ENCODE measurements at regions not wholly inside any gene's neighbourhood (a gene's known extent, or its start where the extent isn't known, plus 50 kb on each side); places are given as distances from the start of the nearest gene placed in this dataset.

DNA sequence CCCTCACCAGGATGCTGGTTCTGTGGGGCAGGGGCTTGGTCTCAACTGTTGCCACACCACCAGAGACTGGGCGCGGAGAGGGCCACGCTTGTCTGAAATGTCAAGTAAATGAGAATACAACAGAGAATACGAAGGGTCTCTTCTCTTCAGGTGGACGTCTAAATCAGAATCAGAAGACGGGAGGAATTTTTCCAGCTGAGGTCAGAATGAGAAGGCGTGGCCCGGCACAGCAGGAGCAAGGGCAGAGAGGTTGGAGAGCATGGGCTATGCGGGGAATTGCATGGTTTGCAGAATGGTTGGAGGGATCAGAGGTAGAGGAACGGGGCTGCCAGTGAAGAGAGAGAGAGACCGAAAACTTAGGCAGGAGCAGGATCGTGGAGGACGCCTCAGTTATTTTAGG is 337.9 kb downstream of the QKI start:
- Histone ChIP-seq H3K9me1 (ENCODE audit: control insufficient read depth, extremely low read depth, insufficient read depth, low read length) (no peaks in the 10 kb centered on the region), H3K9ac (ENCODE audit: control insufficient read depth, extremely low read depth, insufficient read depth, low read length) (no peak overlapping the region), H3K27ac (ENCODE audit: control insufficient read depth, insufficient read depth, low read length) (no peak overlapping the region), H3K9me3 (ENCODE audit: control insufficient read depth, low read depth, low read length) (peaks cover 1% of the 10 kb centered on the region), H2AFZ (ENCODE audit: control insufficient read depth, low read length) (no peak overlapping the region), H3K27me3 (ENCODE audit: control insufficient read depth, extremely low read depth, insufficient read depth, low read length) (no peaks in the 10 kb centered on the region), H3K4me3 (ENCODE audit: control insufficient read depth in 2 of 3, extremely low read depth in 1 of 3, insufficient read depth in 2 of 3, low read depth in 1 of 3, low read length in 3 of 3) (no peak overlapping the region), H3K79me2 (ENCODE audit: control insufficient read depth, insufficient read depth, low read length) (no peaks in the 10 kb centered on the region), H4K20me1 (ENCODE audit: control insufficient read depth, extremely low read depth, insufficient read depth, low read length) (no peaks in the 10 kb centered on the region), H3K36me3 (ENCODE audit: control insufficient read depth in 2 of 2, extremely low read depth in 1 of 2, insufficient read depth in 2 of 2, low read length in 2 of 2) (no peaks in the 10 kb centered on the region), H3K4me1 (ENCODE audit: control insufficient read depth, extremely low read depth, insufficient read depth, low read length) (peaks cover 15% of the 10 kb centered on the region), H3K4me2 (ENCODE audit: control insufficient read depth, extremely low read depth, insufficient read depth, low read depth, low read length) (no peak overlapping the region)
- FAIRE-seq (no peak), DNase-seq (ENCODE audit: low read depth, low spot score) (no peak)
- TF ChIP-seq, protein P1, sequence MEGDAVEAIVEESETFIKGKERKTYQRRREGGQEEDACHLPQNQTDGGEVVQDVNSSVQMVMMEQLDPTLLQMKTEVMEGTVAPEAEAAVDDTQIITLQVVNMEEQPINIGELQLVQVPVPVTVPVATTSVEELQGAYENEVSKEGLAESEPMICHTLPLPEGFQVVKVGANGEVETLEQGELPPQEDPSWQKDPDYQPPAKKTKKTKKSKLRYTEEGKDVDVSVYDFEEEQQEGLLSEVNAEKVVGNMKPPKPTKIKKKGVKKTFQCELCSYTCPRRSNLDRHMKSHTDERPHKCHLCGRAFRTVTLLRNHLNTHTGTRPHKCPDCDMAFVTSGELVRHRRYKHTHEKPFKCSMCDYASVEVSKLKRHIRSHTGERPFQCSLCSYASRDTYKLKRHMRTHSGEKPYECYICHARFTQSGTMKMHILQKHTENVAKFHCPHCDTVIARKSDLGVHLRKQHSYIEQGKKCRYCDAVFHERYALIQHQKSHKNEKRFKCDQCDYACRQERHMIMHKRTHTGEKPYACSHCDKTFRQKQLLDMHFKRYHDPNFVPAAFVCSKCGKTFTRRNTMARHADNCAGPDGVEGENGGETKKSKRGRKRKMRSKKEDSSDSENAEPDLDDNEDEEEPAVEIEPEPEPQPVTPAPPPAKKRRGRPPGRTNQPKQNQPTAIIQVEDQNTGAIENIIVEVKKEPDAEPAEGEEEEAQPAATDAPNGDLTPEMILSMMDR (optimal IDR thresholded peaks at IDR 0.05 in 1 of 3, IDR thresholded peaks at IDR 0.05 in 1 of 3, conservative IDR thresholded peaks at IDR 0.05 in 1 of 3; ENCODE audit: extremely low read depth in 1 of 3, insufficient read depth in 2 of 3, low read length in 3 of 3) = no peak
- TF ChIP-seq EZH2 (IDR thresholded peaks at IDR 0.05; ENCODE audit: low read length) = no peak
- dilution Hi-C loops (cut with MboI; ENCODE audit: extremely low pct_ligation_motif_present, low sequenced_read_pairs) = no loop called here

- peak overlapping the region; percentile 83 for H2AFZ ChIP-seq (ENCODE audit: control insufficient read depth, low read length)
- dilution Hi-C loops (cut with MboI; ENCODE audit: extremely low pct_ligation_motif_present, low sequenced_read_pairs) = no loop called here
- FAIRE-seq (peak; percentile 62), DNase-seq (ENCODE audit: low read depth, low spot score) (no peak)
- no peaks in the 10 kb centered on the region for H3K9me1 ChIP-seq (ENCODE audit: control insufficient read depth, extremely low read depth, insufficient read depth, low read length)
- no peak overlapping the region for H3K9ac ChIP-seq (ENCODE audit: control insufficient read depth, extremely low read depth, insufficient read depth, low read length)
- H3K4me1 ChIP-seq (ENCODE audit: control insufficient read depth, extremely low read depth, insufficient read depth, low read length) = peaks cover 19% of the 10 kb centered on the region
- H3K9me3 ChIP-seq (ENCODE audit: control insufficient read depth, low read depth, low read length) = peaks cover 1% of the 10 kb centered on the region
- H3K27me3 ChIP-seq (ENCODE audit: control insufficient read depth, extremely low read depth, insufficient read depth, low read length) = no peaks in the 10 kb centered on the region
- no peaks in the 10 kb centered on the region for H4K20me1 ChIP-seq (ENCODE audit: control insufficient read depth, extremely low read depth, insufficient read depth, low read length)
- H3K4me3 ChIP-seq (ENCODE audit: control insufficient read depth in 2 of 3, extremely low read depth in 1 of 3, insufficient read depth in 2 of 3, low read depth in 1 of 3, low read length in 3 of 3) = peak overlapping the region in 1 of 3 experiments; percentile 32
- H3K36me3 ChIP-seq (ENCODE audit: control insufficient read depth in 2 of 2, extremely low read depth in 1 of 2, insufficient read depth in 2 of 2, low read length in 2 of 2) = no peaks in the 10 kb centered on the region
- peak overlapping the region; percentile 20 for H3K27ac ChIP-seq (ENCODE audit: control insufficient read depth, insufficient read depth, low read length)
- no peaks in the 10 kb centered on the region for H3K79me2 ChIP-seq (ENCODE audit: control insufficient read depth, insufficient read depth, low read length)
- TF ChIP-seq, protein P1 (optimal IDR thresholded peaks at IDR 0.05 in 1 of 3, IDR thresholded peaks at IDR 0.05 in 1 of 3, conservative IDR thresholded peaks at IDR 0.05 in 1 of 3; ENCODE audit: extremely low read depth in 1 of 3, insufficient read depth in 2 of 3, low read length in 3 of 3) = no peak
- no peak for TF ChIP-seq EZH2 (IDR thresholded peaks at IDR 0.05; ENCODE audit: low read length)
- peak overlapping the region; percentile 54 for H3K4me2 ChIP-seq (ENCODE audit: control insufficient read depth, extremely low read depth, insufficient read depth, low read depth, low read length)
Observed at GRCh38 chr6:163751032-163751525, 336.6 kb downstream of the QKI start.

All from keratinocyte (primary cell).